ENCODE measurements at regions not wholly inside any gene's neighbourhood (a gene's known extent, or its start where the extent isn't known, plus 50 kb on each side); places are given as distances from the start of the nearest gene placed in this dataset.

DNA sequence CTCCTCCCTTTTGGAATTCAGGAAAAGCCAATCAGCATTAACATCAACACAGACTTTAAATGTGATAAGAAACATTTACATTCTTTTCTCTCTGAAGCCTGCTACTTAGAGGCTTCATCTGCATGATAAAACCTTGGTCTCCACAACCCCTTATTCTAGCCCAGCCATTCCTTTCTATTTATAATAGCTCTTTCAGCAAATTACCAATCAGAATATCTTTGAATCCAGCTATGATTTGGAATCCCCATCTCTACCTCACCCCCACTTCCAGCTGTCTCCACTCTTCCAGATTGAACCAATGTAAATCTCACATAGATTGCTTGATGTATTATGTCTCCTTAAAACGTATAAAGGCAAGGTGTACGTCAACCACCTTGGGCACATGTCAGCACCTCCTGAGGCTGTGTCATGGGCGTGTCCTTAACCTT lies 139.7 kb downstream of the TUSC7 start:
- TF ChIP-seq ARNTL (CRISPR knock-in tag; IDR thresholded peaks at IDR 0.05; ENCODE audit: borderline replicate concordance, low read depth) (no peak), ZNF8 (CRISPR knock-in tag; IDR thresholded peaks at IDR 0.05) (no peak), OSR1 (CRISPR knock-in tag; IDR thresholded peaks at IDR 0.05) (no peak), RARB (CRISPR knock-in tag; IDR thresholded peaks at IDR 0.05) (no peak), TOX (CRISPR knock-in tag; IDR thresholded peaks at IDR 0.05; ENCODE audit: borderline replicate concordance) (no peak), TCF4 (CRISPR knock-in tag; IDR thresholded peaks at IDR 0.05; ENCODE audit: borderline replicate concordance) (no peak), ESRRG (CRISPR knock-in tag; IDR thresholded peaks at IDR 0.05) (no peak), CSDC2 (CRISPR knock-in tag; IDR thresholded peaks at IDR 0.05) (no peak), ZNF565 (CRISPR knock-in tag; conservative IDR thresholded peaks at IDR 0.05; ENCODE audit: low read depth) (no peak)
- TF ChIP-seq, protein P1, sequence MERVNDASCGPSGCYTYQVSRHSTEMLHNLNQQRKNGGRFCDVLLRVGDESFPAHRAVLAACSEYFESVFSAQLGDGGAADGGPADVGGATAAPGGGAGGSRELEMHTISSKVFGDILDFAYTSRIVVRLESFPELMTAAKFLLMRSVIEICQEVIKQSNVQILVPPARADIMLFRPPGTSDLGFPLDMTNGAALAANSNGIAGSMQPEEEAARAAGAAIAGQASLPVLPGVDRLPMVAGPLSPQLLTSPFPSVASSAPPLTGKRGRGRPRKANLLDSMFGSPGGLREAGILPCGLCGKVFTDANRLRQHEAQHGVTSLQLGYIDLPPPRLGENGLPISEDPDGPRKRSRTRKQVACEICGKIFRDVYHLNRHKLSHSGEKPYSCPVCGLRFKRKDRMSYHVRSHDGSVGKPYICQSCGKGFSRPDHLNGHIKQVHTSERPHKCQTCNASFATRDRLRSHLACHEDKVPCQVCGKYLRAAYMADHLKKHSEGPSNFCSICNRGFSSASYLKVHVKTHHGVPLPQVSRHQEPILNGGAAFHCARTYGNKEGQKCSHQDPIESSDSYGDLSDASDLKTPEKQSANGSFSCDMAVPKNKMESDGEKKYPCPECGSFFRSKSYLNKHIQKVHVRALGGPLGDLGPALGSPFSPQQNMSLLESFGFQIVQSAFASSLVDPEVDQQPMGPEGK (CRISPR knock-in tag; IDR thresholded peaks at IDR 0.05; ENCODE audit: borderline replicate concordance), result no peak
- TF ChIP-seq, protein P2, sequence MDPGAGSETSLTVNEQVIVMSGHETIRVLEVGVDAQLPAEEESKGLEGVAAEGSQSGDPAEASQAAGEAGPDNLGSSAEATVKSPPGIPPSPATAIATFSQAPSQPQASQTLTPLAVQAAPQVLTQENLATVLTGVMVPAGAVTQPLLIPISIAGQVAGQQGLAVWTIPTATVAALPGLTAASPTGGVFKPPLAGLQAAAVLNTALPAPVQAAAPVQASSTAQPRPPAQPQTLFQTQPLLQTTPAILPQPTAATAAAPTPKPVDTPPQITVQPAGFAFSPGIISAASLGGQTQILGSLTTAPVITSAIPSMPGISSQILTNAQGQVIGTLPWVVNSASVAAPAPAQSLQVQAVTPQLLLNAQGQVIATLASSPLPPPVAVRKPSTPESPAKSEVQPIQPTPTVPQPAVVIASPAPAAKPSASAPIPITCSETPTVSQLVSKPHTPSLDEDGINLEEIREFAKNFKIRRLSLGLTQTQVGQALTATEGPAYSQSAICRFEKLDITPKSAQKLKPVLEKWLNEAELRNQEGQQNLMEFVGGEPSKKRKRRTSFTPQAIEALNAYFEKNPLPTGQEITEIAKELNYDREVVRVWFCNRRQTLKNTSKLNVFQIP (CRISPR knock-in tag; IDR thresholded peaks at IDR 0.05; ENCODE audit: borderline replicate concordance, low read depth), result no peak

All from SK-N-SH treated with all-trans-retinoic acid at 6 μM for 48 hours (cell line).